Neuronal stem cell (in vitro differentiated cells): ENCODE measurements at regions not wholly inside any gene's neighbourhood (a gene's known extent, or its start where the extent isn't known, plus 50 kb on each side); places are given as distances from the start of the nearest gene placed in this dataset.

Experiments used
- DNase-seq: peaks from one replicate; pipeline ENCODE4 v3.0.0-alpha.2; 2013; ENCODE audit warnings: low spot score
- H2AFZ ChIP-seq: one replicate; pipeline ENCODE4 v1.6.1; 2013; ENCODE audit warnings: mild to moderate bottlenecking, low read length, inconsistent platforms
- H2AK5ac ChIP-seq: 2 replicates; pipeline ENCODE4 v1.6.1; 2013; ENCODE audit warnings: low read depth, mild to moderate bottlenecking, inconsistent platforms, low read length, moderate library complexity, mixed read lengths
- H2BK120ac ChIP-seq: 2 replicates; pipeline ENCODE4 v1.6.1; 2013; ENCODE audit warnings: low read depth, mild to moderate bottlenecking, inconsistent platforms, low read length, moderate library complexity, mixed read lengths
- H2BK12ac ChIP-seq: one replicate; pipeline ENCODE4 v1.6.1; 2013; ENCODE audit warnings: low read length, inconsistent platforms
- H2BK15ac ChIP-seq: 2 replicates; pipeline ENCODE4 v1.6.1; 2013; ENCODE audit warnings: mild to moderate bottlenecking, low read length, inconsistent platforms, mixed read lengths
- H2BK5ac ChIP-seq: one replicate; pipeline ENCODE4 v1.6.1; 2013; ENCODE audit warnings: inconsistent platforms, mild to moderate bottlenecking, low read length, moderate library complexity
- H3K14ac ChIP-seq: one replicate; pipeline ENCODE4 v1.6.1; 2013; ENCODE audit warnings: low read length, inconsistent platforms
- H3K18ac ChIP-seq: 2 replicates; pipeline ENCODE4 v1.6.1; 2013; ENCODE audit warnings: low read length, inconsistent platforms
- H3K23ac ChIP-seq: 2 replicates; pipeline ENCODE4 v1.6.1; 2013; ENCODE audit warnings: low read depth, mild to moderate bottlenecking, mixed read lengths, low read length, inconsistent platforms; ENCODE audit not compliant: poor library complexity
- H3K27ac ChIP-seq: replicated peaks from 3 replicates; pipeline ENCODE4 v1.5.1; 2013; ENCODE audit warnings: low read length, inconsistent platforms
- H3K27me3 ChIP-seq, 3 experiments: 2 replicates each; pipeline ENCODE4 v1.6.1; 2013; ENCODE audit warnings: low read length in 3 of 3, mild to moderate bottlenecking in 2 of 3, inconsistent platforms in 1 of 3, low read depth in 1 of 3, mixed read lengths in 1 of 3, moderate library complexity in 1 of 3; ENCODE audit not compliant: control insufficient read depth in 3 of 3, insufficient read depth in 3 of 3
- H3K36me3 ChIP-seq, 2 donors: replicated peaks in 1 of 2; 2 replicates each; pipeline ENCODE4 v1.6.1; 2013; ENCODE audit warnings: low read length in 2 of 2; ENCODE audit not compliant: control insufficient read depth in 2 of 2, insufficient read depth in 2 of 2
- H3K4ac ChIP-seq: 2 replicates; pipeline ENCODE4 v1.6.1; 2013; ENCODE audit warnings: inconsistent platforms, mild to moderate bottlenecking, low read length, moderate library complexity
- H3K4me1 ChIP-seq, 2 donors: 1 replicate in 1 of 2; 2 replicates in 1 of 2; pipeline ENCODE4 v1.6.1; 2013; ENCODE audit warnings: low read length in 2 of 2, low read depth in 1 of 2; ENCODE audit not compliant: control insufficient read depth in 2 of 2, insufficient read depth in 1 of 2
- H3K4me2 ChIP-seq: one replicate; pipeline ENCODE4 v1.6.1; 2013; ENCODE audit warnings: mild to moderate bottlenecking, low read length, inconsistent platforms; ENCODE audit not compliant: insufficient read depth, poor library complexity, severe bottlenecking
- H3K4me3 ChIP-seq, 2 donors: 2 replicates each; pipeline ENCODE4 v1.5.1; 2013; ENCODE audit warnings: low read length in 2 of 2, mild to moderate bottlenecking in 2 of 2, inconsistent platforms in 1 of 2, moderate library complexity in 1 of 2
- H3K79me1 ChIP-seq: one replicate; pipeline ENCODE4 v1.6.1; 2013; ENCODE audit warnings: low read depth, mild to moderate bottlenecking, inconsistent platforms, low read length, moderate library complexity
- H3K9ac ChIP-seq: one replicate; pipeline ENCODE4 v1.6.1; 2013; ENCODE audit warnings: mild to moderate bottlenecking, low read depth, low read length, inconsistent platforms; ENCODE audit not compliant: poor library complexity
- H3K9me3 ChIP-seq, 2 donors: replicated peaks in 1 of 2; 2 replicates each; pipeline versions ENCODE3 to v1.6.1; 2013; ENCODE audit warnings: low read length in 2 of 2, mild to moderate bottlenecking in 2 of 2, inconsistent platforms in 1 of 2, low read depth in 1 of 2, mixed read lengths in 1 of 2, moderate library complexity in 1 of 2; ENCODE audit not compliant: control insufficient read depth in 2 of 2, insufficient read depth in 1 of 2
- H4K8ac ChIP-seq: one replicate; pipeline ENCODE4 v1.6.1; 2013; ENCODE audit warnings: low read depth, mild to moderate bottlenecking, inconsistent platforms, low read length, moderate library complexity
- H4K91ac ChIP-seq: one replicate; pipeline ENCODE4 v1.6.1; 2013; ENCODE audit warnings: low read length, low read depth, mild to moderate bottlenecking, inconsistent platforms; ENCODE audit not compliant: poor library complexity
- whole genome bisulfite sequencing, 2 donors: extraction: QIAGEN DNeasy Blood & Tissue Kit; methylation state at CpG; one replicate each; pipeline ENCODE4 v1.1.7; 2013; ENCODE audit warnings: missing lambda C conversion rate in 2 of 2, mixed read lengths in 1 of 2; ENCODE audit not compliant: insufficient read length in 2 of 2, insufficient replicate concordance in 1 of 2; ENCODE audit errors: extremely low coverage in 2 of 2; 5-methylcytosine and 5-hydroxymethylcytosine counted together

DNA sequence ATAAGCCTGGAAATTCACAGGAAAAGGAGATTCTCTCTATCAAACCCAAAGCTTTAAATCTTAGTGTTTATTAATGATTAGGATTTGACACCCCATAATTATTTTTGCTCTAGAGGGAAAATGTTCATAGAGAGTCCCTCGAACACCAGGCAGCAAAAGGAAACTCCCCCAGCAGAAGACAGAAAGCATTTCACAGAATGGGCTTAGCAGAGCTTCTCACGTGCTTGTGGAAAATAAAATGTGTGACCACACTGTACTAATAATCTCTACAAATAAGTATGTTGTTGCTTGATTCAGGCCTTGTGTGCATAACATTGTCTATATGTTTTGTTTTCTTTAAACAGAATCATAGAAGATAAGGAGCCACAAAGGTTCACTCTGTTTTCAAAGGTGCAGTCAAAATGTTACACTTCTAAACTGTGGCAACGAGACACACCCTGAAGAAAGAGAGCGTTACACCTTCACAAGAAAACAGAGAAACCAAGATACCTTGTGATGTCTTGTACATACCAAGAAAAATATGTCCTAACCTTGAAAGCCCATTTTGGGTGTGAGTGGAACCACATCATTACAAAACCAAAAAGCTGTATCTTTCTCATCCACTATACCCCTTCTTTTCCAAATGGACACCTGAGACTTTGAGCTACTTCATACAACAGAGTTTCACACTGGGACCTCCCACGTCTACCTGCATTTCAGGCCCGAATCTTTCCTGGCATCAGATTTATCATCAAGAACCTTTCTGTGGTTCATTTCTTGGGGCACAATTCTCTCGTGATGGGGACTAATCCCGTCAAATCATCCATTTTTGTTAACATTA, 282.5 kb downstream of the ETS1 start:
- Histone ChIP-seq H2BK12ac (no peak overlapping the region), H3K79me1 (no peaks in the 10 kb centered on the region), H4K91ac (no peak overlapping the region), H2AFZ (no peak overlapping the region), H4K8ac (no peak overlapping the region), H2BK5ac (no peak overlapping the region), H3K4me1 (no peaks in the 10 kb centered on the region), H3K9me3 (no peaks in the 10 kb centered on the region), H3K36me3 (no peaks in the 10 kb centered on the region), H3K23ac (no peak overlapping the region), H2BK15ac (no peak overlapping the region), H3K18ac (no peak overlapping the region), H3K9ac (no peak overlapping the region), H3K27ac (no peak overlapping the region), H2BK120ac (no peak overlapping the region), H3K4ac (no peak overlapping the region), H3K14ac (no peak overlapping the region), H3K4me3 (no peak overlapping the region), H3K27me3 (no peaks in the 10 kb centered on the region), H2AK5ac (no peak overlapping the region), H3K4me2 (no peak overlapping the region)
- no peak for DNase-seq
- no CpG with 5 or more reads among the region's 8 CpGs for WGBS, 2 donors

DNA sequence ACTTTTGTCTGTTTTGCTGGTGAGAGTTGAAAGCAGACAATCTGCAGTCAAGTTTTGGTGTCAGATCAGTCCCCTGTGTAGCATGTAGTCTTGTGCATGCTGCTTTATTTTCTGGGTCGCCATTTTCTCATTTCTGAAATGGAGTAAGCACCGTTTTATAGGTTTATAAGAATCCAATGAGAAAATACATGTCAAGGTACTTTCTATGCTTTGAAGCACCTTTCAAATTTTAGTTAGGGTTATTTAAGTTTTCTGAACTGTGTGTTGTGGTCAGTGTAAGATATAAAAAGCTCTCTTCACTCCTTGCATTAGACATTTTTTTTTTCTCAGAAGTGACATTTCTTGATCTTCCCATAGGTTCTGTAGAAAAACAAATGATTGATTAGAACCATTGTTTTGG, 283.2 kb downstream of the ETS1 start:
- H3K4me1 ChIP-seq = peaks cover 2 to 4% of the 10 kb centered on the region in 2 donors
- H2BK120ac ChIP-seq = no peak overlapping the region
- H3K36me3 ChIP-seq = no peaks in the 10 kb centered on the region
- H2BK12ac ChIP-seq = no peak overlapping the region
- no peak overlapping the region for H2BK5ac ChIP-seq
- H3K23ac ChIP-seq = no peak overlapping the region
- H3K79me1 ChIP-seq = no peaks in the 10 kb centered on the region
- no peak overlapping the region for H3K18ac ChIP-seq
- H2AFZ ChIP-seq = no peak overlapping the region
- no peak overlapping the region for H3K9ac ChIP-seq
- no peak overlapping the region for H2AK5ac ChIP-seq
- H3K9me3 ChIP-seq = no peaks in the 10 kb centered on the region
- no peak for DNase-seq
- no peak overlapping the region for H4K91ac ChIP-seq
- H3K27ac ChIP-seq = no peak overlapping the region
- H4K8ac ChIP-seq = no peak overlapping the region
- no peak overlapping the region for H3K14ac ChIP-seq
- no CpG with 5 or more reads among the region's 2 CpGs for WGBS, 2 donors
- H3K4me3 ChIP-seq = no peak overlapping the region
- no peak overlapping the region for H2BK15ac ChIP-seq
- no peak overlapping the region for H3K4ac ChIP-seq
- H3K27me3 ChIP-seq = no peaks in the 10 kb centered on the region
- H3K4me2 ChIP-seq = no peak overlapping the region

DNA sequence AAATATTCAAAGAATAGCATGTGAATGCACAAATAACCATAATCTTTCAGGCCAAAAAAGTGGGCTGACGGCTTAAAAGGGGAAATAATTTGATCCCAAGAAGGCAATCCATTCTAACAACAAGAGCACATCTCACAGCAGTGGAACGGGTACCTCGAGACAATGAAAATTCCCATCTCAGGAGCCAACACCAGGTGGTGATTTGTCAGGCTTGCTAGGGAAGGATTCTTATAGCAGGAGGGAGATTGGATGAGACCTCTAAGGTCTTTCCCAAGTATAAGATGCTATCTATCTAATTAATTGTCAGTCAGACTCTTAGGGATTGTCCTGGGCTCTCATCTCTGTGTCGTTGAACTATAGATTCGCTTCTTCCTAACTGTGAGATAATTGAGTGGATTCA, 284.0 kb downstream of the ETS1 start:
- H3K4me1 ChIP-seq = peaks cover 2 to 6% of the 10 kb centered on the region in 2 donors
- no peak overlapping the region for H3K4me2 ChIP-seq
- H2BK12ac ChIP-seq = no peak overlapping the region
- H3K9me3 ChIP-seq = no peaks in the 10 kb centered on the region
- no peak overlapping the region for H2BK15ac ChIP-seq
- H3K14ac ChIP-seq = no peak overlapping the region
- H3K4ac ChIP-seq = no peak overlapping the region
- H3K4me3 ChIP-seq = no peak overlapping the region
- H3K36me3 ChIP-seq = no peaks in the 10 kb centered on the region
- H2BK120ac ChIP-seq = no peak overlapping the region
- no peak overlapping the region for H4K91ac ChIP-seq
- no peak overlapping the region for H4K8ac ChIP-seq
- no peak overlapping the region for H2AFZ ChIP-seq
- no peak overlapping the region for H3K9ac ChIP-seq
- no peaks in the 10 kb centered on the region for H3K27me3 ChIP-seq
- H3K23ac ChIP-seq = no peak overlapping the region
- DNase-seq = no peak
- H3K27ac ChIP-seq = no peak overlapping the region
- no peak overlapping the region for H2BK5ac ChIP-seq
- no CpG with 5 or more reads among the region's 5 CpGs for WGBS, 2 donors
- no peak overlapping the region for H2AK5ac ChIP-seq
- no peak overlapping the region for H3K18ac ChIP-seq
- H3K79me1 ChIP-seq = no peaks in the 10 kb centered on the region

DNA sequence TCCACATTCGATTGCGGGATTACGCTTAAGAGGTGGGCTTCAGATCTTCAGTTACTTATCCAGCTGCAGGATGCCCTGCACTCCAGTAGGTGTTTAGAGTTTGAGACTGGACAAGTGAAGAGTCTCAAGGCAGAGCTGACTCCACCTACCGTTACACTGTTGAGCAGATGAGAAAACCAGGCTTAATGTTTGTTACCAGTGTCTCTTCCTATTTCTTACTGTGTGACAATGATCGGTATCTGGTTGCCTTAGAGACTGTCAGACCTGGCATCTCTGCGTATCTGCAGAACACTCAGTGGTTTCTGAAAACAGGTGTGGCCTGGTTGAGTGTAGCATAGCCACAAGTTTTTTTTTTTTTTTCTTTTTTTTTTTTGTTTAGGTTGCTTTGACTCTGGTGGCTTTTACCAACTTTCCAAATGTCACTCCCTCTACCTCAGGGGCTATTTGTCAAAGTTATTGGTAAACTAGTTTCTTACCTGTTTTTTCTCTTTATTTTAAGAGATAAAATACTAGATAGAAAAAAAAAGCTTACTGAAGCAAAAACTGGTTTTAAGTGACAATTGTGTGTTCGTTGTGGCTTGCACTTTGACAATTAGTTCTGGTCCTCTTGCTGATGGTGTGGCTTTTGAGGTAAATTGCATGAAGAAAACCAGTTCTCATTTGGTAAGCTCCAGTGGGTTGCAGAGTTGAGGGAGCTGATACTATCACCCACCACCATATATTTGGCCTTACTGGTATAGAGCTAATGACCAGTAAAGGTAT, 284.8 kb downstream of the ETS1 start:
- no peak for DNase-seq

More for the DNA sequence above, 284.8 kb downstream of the ETS1 start:
- no peak overlapping the region for H3K4me3 ChIP-seq
- no peak overlapping the region for H2BK12ac ChIP-seq
- no peak overlapping the region for H2AFZ ChIP-seq
- no peaks in the 10 kb centered on the region for H3K79me1 ChIP-seq
- no peak overlapping the region for H3K23ac ChIP-seq
- no peaks in the 10 kb centered on the region for H3K9me3 ChIP-seq
- H3K9ac ChIP-seq = no peak overlapping the region
- H3K4me1 ChIP-seq = peaks cover 2 to 6% of the 10 kb centered on the region in 2 donors
- H3K18ac ChIP-seq = no peak overlapping the region
- H3K4ac ChIP-seq = no peak overlapping the region
- no peak overlapping the region for H2BK15ac ChIP-seq
- H3K36me3 ChIP-seq = no peaks in the 10 kb centered on the region
- H2BK5ac ChIP-seq = no peak overlapping the region
- H3K14ac ChIP-seq = no peak overlapping the region
- WGBS, 2 donors = no CpG with 5 or more reads among the region's 7 CpGs
- H3K27me3 ChIP-seq = no peaks in the 10 kb centered on the region
- no peak overlapping the region for H2BK120ac ChIP-seq
- no peak overlapping the region for H2AK5ac ChIP-seq
- no peak overlapping the region for H4K8ac ChIP-seq
- H4K91ac ChIP-seq = no peak overlapping the region
- no peak overlapping the region for H3K4me2 ChIP-seq
- H3K27ac ChIP-seq = no peak overlapping the region
